ENCODE measurements at regions not wholly inside any gene's neighbourhood (a gene's known extent, or its start where the extent isn't known, plus 50 kb on each side); places are given as distances from the start of the nearest gene placed in this dataset.

DNA sequence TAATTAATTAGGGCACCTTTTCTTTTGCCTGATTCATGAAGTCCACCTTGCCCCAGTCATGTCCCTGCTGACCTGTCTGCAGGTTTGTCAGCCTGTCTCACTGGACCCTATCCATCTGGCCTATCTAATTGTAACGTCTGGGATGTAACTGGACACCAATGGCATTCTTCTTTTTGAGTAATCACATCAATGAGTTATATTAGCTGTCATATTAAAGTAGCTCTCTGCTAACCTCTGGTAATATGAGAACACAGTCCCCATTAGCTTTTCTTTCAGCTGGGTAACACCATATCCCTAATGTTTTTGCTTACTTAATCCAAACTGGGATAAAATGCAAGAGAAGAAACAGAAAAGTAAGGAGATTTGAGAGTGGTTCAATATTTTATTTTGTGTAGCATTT, 166.2 kb upstream of the VEPH1 start:
- DNase-seq, result no peak
- intact Hi-C loops (cut with DNase I), result no loop called here
- no peak for ATAC-seq

DNA sequence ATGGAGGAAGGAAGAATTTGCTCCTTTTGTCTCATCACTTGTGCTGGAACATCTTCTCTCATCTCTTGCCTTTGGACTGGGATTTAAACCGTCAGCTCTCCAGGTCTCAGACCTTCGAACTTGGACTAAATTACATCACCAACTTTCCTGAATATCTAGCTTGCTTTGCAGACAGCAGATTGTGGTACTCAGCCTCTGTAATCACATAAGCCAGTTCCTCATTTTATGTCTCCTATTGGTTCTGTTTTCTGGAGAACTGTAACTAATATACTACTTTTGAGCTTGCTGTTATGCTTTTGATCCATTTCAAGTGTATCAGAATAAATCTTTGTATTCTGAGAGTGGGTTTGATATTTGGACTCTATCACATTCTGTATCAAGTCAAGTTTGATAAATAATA, 164.3 kb upstream of the VEPH1 start:
- no peak for ATAC-seq
- intact Hi-C loops (cut with DNase I), result no loop called here
- no peak for DNase-seq

DNA sequence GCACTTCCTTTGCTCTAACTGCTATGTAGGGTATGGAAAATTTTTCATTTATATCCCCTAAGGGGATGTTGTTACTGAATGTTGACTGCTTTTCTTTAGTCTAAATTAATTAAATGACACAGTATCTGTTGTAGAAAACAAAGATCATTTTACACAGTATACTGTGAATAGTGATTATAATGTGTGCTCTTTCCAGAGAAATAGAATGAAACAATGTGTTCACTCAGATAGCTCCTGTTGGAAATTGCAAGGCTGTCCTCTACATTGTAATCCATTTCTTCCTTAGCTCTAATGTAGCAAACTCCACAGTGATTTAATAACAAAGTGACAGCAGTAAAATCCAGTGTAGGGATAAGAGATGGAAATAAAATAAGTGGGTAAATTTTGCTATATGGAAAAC, 159.0 kb upstream of the VEPH1 start:
- ATAC-seq, result no peak

DNA sequence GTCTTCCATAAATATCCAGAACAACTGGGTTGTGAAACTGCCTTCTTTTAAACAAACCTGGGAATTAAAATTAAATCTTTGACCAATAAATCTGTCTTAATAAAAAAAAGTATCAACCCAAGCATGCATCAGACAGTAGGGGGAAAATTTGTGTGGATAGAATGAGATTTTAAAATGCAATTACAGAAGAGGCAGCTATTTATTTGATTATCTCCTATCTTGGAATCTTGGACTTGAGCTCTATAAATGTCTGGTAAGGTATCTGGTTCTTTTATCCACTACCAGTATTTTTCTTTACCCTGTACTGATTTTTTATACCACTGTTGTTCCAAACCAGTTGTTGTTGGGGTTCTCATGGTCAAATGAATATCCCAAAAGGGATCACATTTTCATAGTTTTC, 157.6 kb upstream of the VEPH1 start:
- ATAC-seq (no peak), DNase-seq (no peak)
- intact Hi-C loops (cut with DNase I), result no loop called here

More for the DNA sequence above, 159.0 kb upstream of the VEPH1 start:
- intact Hi-C loops (cut with DNase I), result no loop called here
- no peak for DNase-seq

DNA sequence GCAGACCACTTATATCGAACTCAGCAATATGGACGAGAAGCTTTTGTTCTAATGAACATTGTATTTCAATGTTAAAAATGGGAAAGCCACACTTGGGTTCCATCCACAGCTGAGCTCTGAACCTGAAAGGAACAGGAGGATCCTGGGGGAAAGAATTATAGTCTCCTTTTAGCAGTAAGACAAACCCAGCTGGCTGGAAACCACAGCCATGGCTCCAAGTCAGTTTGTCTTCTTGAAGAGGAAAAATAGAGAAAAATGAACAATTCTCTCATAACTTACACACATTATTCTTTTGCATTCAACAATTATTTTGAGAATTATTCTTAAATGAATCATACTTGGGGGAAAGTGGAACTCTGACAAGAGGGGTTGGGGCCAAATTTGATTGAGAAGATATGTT, 149.2 kb upstream of the VEPH1 start:
- intact Hi-C loops (cut with DNase I), result no loop called here
- no peak for DNase-seq
- no peak for ATAC-seq

DNA sequence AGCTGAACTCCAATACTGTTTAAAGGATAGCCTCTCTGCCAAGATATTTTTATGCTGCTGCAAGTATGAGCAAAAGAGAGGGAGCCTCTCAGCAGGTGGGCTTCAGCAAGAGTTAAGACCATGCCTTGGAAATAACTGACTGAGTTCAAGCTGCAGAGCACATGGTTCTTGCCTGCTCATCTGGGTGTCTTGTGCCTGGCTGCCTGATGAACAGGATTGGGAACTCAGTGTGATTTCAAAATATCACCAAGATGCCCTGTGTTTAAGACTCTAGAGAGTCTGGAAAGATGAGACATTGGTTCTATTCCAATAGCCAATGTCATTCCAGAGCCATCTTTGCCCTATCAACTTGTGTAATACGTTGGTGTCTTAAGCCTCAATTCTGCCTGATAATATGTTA, 147.5 kb upstream of the VEPH1 start:
- ATAC-seq (peak in 1 of 2 donors; percentile 61), DNase-seq (no peak)
- intact Hi-C loops (cut with DNase I), result no loop called here

DNA sequence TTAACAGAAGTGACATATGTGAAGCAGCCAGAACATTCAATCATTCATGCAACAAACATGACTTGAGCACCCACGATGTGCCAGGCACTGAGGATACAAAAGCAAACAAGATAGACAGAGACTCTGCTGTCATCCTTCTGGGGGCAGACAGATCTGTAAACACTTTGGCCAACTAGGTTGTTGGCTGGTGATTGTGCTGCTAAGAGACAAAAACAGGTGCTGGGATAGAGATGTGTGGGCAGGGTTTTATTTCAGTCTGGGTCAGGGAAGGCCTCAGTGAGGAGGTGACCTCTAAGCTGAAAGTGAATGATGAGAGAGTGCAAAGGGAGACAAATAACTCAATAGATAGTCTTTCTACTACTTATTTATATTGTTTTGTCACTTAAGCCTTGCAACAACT, 147.0 kb upstream of the VEPH1 start:
- intact Hi-C loops (cut with DNase I), result no loop called here

DNA sequence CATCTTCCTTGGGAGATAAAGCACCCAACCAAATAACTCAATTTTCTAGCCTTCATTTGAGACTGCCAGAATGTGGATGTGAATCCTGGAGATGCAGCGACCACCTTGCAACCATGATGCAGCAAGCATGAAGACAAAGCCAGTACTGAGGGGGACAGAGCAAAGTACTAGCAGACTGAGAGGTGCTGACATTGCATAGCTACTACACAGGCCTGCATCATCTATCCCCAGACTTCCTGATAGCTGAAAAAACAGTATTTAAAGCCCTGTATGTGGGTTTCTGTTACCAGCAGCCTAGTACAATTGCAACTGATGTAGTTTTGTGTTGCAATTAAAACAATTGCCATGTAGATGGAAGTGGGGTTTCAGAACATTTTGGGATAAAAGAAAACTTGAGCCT, 146.3 kb upstream of the VEPH1 start:
- intact Hi-C loops (cut with DNase I), result no loop called here
- ATAC-seq, result no peak
- DNase-seq, result no peak

More for the DNA sequence above, 147.0 kb upstream of the VEPH1 start:
- ATAC-seq (no peak), DNase-seq (no peak)

DNA sequence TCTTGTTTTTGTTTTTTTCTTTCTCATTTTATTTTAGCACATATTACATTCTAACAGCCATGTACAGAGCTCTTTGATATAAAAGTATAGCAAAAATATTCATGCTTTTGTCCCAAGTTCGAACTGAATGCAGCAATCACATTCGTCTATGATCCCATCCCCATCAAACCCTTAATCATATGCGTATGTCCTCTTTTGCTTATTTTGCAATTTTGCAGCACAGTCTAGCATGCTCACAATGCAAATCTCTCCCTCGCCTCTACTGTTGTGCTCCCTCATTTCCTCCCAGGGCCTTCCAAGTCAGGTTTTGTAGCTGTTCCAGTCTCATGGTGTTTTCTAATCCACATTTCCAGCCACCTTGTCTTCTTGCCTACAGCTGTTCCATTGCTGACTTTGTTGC, 144.6 kb upstream of the VEPH1 start:
- DNase-seq (no peak), ATAC-seq (no peak)
- intact Hi-C loops (cut with DNase I), result no loop called here

DNA sequence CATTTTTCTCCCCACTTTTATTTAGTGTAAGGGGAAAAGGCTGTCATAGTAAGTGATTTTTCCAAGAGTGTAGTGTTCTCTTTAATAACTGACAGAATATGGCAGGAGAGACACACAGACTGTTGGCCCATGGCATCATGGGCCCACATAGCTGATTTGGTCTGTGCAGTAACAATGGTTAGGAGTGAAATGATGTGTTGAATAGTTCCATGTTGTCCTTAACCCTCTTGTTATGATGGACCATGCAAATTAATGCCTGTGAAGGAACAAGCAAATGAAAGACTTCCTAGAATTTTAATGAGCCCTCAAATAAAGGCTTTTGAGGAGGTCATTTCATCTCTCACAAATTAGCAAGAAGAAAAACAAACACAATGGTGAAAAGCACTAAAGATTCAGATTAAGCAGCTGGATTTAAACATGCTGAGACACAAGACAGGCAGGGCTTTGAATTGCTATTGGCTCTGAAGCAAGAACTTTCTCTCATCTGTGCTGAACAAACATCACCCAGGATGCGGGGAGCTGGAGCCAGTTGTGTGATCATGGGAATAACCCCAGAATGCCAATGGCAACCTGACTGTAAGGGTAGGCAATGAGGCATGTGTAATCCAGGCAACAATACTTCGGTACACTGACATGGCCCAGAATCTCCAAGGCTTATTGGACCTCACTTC, 136.7 kb upstream of the VEPH1 start:
- no peak for ATAC-seq

DNA sequence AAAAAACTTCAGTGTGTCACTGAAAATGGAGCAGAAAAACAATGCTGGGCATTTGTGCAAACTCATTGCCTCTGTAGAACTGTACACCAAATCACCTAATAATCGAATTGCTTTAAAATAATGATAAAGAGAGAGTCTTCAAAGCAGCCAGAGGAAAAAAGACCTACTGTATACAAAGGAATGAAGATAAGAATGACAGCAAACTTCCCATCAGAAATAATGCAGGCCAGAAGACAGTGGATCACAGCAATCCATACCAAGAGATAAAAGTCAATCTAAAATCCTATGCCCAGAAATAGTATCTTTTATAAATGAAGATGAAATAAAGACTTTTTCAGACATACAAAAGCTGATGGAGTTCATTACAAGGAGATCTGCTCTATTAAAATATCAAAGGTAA, 134.7 kb upstream of the VEPH1 start:
- intact Hi-C loops (cut with DNase I), result no loop called here
- no peak for DNase-seq
- no peak for ATAC-seq

More for the DNA sequence above, 136.7 kb upstream of the VEPH1 start:
- intact Hi-C loops (cut with DNase I), result no loop called here
- no peak for DNase-seq

DNA sequence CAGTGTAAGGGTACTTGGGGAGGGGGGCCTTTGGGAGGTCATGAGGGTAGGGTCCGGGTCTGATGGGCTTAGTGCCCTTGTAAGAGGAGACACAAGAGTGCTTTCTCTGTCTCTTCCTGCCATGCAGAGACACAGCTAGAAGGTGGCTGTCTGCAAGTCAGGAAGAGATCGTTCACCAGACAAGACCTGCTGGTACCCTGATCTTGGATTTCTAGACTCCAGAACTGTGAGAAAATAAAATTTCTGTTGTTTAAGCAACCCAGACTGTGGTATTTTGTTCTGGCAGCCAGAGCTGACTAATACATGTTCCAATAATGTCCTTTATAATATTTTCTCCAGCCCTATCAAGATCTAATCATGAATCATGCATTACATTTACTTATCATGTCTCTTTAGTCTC, 130.0 kb upstream of the VEPH1 start:
- ATAC-seq, result no peak
- intact Hi-C loops (cut with DNase I), result no loop called here

DNA sequence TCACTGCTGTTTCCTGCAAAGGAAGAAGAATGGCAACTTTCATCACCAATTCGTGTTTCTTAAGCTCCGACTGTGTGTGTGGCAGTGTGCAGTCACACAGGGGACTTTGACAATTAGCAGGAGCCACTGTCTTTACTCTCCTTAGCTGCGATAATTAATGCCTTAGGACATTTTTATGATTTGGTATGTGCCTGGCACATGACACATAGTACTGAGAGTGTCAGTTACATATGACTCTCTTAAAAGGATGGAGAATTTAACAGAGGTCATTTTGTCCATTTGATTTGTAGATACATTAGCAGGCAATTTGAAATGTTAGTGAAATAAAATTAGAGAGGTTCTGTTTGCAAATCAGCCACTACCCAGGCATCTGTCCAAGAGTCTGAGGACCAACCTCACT, 128.9 kb upstream of the VEPH1 start:
- intact Hi-C loops (cut with DNase I), result no loop called here
- DNase-seq, result no peak
- ATAC-seq, result no peak

More for the DNA sequence above, 130.0 kb upstream of the VEPH1 start:
- no peak for DNase-seq

DNA sequence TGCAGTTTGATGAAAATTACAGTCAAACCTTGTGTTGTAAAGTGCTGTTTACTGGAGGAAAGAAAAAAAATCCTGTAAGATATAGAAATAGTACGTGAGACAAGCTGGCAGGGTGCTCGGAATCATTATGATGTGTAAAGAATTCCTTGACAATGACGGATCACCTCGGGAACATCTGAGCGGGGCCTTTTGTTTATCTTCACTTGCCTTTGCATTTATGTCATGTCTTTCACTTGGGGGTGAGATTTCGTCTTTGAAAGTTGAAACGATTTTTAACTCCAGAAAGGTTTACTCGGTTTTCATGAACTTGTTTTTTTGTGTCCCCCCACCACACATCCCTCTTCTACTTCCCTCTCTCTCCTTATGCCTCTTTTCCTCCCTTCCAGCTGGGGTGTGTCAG, 128.3 kb upstream of the VEPH1 start:
- DNase-seq (no peak), ATAC-seq (no peak)
- intact Hi-C loops (cut with DNase I), result no loop called here

DNA sequence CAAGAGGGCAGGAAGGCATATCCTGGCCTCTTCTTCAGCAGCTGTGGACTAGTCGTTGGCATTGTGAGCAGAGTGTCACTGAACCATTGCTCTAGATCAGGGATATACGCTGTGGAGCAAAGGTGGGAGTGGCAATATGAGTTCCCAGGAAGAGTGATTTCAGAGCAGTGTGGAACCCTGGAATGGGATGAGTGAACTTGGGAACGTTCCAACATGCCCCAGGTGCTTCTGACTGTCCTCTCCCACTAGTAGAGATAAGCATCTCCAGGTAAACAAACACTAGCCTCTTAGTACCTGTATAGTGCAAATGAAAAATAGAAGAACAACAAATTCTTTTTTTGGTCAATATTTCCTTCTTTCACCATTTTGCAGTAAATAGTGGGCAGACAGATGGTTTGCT, 123.6 kb upstream of the VEPH1 start:
- DNase-seq (no peak), ATAC-seq (no peak)
- intact Hi-C loops (cut with DNase I), result no loop called here

DNA sequence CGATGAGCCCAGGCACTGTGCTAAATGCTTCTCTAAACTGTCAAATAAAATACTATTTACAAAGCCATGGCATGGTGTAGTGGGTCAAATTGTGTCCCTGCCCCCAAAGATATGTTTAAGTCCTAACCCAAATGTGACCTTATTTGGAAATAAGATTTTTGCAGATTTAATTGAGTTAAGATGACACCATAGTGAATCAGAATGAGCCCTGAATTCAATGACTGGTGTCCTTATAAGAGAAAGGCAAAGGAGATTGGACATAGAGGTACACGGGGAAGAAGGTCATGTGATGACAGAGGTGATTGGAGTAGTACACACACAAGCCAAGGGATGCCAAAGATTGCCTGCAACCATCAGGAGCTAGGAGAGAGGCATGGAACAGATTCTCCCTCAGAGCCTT, 121.6 kb upstream of the VEPH1 start:
- intact Hi-C loops (cut with DNase I), result no loop called here
- ATAC-seq (no peak), DNase-seq (no peak)

DNA sequence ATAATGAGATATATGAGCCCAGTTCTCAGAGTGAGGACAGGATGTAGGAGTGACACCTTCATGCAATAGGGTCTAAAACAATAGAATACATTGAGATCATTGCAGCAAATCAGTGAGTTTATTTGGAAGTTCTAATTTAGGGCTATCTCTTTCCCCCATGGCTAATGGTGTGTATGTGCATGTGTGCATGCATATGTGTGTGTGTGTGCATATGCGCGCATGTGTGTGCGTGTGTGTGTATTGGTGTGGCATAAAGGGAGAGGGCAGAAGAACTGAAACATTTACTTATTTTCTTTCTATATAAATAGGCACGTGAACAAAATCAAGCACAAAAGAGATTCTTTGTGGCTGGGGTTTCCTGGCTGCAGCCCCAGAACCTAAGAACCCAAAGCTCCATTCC, 115.7 kb upstream of the VEPH1 start:
- no peak for DNase-seq
- intact Hi-C loops (cut with DNase I), result loop anchor here (5.0 to 10.0 kb wide), 4 partner anchors 288 to 916 kb away; no protein-coding TSS in a partner anchor
- ATAC-seq, result no peak

DNA sequence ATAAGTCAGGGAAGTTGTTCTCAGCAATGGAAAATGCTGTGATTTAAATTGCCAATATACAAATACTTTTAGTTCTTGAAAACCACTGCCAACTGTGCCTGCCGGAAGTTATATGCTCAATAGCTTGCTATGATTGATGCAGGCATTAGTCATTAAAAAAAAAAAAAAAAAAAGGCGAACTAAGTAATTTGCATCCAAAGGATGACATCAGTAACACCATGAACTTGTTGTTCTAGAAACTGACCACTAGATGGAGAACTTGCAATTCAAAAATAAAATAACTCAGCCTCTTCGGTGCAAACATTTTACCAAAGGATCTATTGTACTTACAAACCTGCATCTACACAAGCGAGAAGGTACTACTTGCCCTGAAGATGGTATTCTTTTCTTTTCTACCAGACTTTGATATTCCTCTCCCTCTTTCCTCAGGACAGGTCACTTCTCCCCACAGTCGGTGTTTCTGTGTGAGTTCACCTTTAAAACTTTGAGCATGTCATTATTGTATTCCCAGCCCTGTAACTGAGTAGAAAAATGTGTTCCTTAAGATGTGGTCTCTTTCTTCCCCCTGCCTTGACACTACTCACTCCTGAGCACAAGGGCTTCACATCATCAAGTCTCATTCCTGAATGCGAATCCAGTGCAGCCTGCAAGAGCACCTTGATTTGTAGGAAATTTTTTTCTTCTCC, 115.0 kb upstream of the VEPH1 start:
- DNase-seq, result no peak
- intact Hi-C loops (cut with DNase I), result loop anchor here (5.0 to 10.0 kb wide), 4 partner anchors 289 to 917 kb away; no protein-coding TSS in a partner anchor
- peak; percentile 26 to 34 for ATAC-seq

DNA sequence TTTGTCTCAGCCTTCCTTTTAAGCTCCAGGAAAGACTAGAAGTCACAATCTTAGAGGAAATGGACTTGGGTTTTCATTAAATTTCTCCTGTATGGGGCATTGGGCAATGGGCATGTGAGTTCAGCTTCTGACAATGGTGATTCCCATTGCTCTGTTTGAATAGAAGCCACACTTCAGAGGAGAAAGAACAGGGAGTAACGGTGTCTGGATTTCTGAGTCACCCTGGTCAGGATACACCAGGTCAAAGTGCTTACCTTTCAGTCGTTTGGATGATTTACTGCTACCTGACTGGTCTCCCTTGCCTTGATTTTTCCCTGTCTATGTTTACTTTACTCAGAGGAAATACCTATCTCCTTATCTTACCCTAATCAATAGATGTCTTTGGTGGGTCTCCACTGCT, 111.7 kb upstream of the VEPH1 start:
- ATAC-seq (no peak), DNase-seq (no peak)
- intact Hi-C loops (cut with DNase I), result loop anchor here (5.0 to 10.0 kb wide), 4 partner anchors 292 to 920 kb away; no protein-coding TSS in a partner anchor

DNA sequence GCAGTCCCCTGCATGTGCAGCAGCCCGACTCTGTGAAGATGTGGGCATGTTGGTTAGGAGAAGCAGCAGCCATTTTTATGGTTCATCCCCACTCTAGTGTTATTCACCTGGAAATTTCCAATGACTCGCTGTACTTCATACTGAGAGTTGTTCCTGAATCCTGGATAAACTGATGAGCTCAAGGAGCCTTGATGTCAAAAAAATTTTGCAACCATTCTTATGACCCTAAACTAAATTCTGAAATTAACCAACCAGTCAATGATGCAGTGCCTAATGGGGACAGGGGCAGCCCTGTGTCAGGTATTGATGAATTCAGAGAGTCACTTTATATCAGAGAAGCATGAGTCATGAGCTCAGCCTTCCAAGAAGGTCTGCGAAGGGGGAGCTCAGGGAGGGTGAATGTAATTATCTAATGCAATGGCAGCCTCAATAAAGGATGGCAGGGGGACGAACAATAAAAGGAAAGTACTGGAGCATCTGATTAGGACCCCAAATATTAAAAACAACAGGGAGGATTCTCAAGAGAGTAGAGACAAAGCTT, 108.4 kb upstream of the VEPH1 start:
- ATAC-seq (no peak), DNase-seq (no peak)
- intact Hi-C loops (cut with DNase I), result loop anchor here in 1 of 2 donors (10.0 kb wide), 2 partner anchors 823 to 923 kb away; no protein-coding TSS in a partner anchor
